Vagina (tissue), 2 donors: ENCODE measurements at regions not wholly inside any gene's neighbourhood (a gene's known extent, or its start where the extent isn't known, plus 50 kb on each side); places are given as distances from the start of the nearest gene placed in this dataset.

Experiments used
- DNase-seq, 2 donors: peaks; one replicate each; pipeline ENCODE4 v3.0.0-alpha.2; 2017; ENCODE audit errors: extremely low spot score in 2 of 2
- H3K27ac ChIP-seq: fragments of 200-600 bp; sonication (generic); one replicate; pipeline ENCODE4 v1.5.1; 2019
- H3K27me3 ChIP-seq: fragments of 200-600 bp; sonication (generic); one replicate; pipeline ENCODE4 v1.5.1; 2019
- H3K36me3 ChIP-seq, 2 donors: fragments of 200-600 bp; sonication (generic); one replicate each; pipeline ENCODE4 v1.5.1; 2017 to 2019
- H3K4me1 ChIP-seq: fragments of 200-600 bp; sonication (generic); one replicate; pipeline ENCODE4 v1.5.1; 2019
- H3K4me3 ChIP-seq, 2 donors: fragments of 200-600 bp; sonication (generic); 1 replicate in 1 of 2; 2 replicates in 1 of 2; pipeline ENCODE4 v1.5.1; 2016 to 2019
- H3K9me3 ChIP-seq: fragments of 200-600 bp; sonication (generic); one replicate; pipeline ENCODE4 v1.5.1; 2019
- POLR2A ChIP-seq, 2 donors: fragments of 450-650 bp; IDR thresholded peaks; one replicate each; pipeline ENCODE4 v1.6.1; 2017; ENCODE audit warnings: antibody characterized with exemption in 2 of 2, mild to moderate bottlenecking in 2 of 2, moderate library complexity in 2 of 2
- POLR2AphosphoS5 ChIP-seq, 2 donors: sonication (generic); formaldehyde crosslinking; IDR thresholded peaks; one replicate each; pipeline ENCODE4 v1.9.0; 2017; ENCODE audit warnings: antibody characterized with exemption in 2 of 2, mild to moderate bottlenecking in 2 of 2, low read depth in 1 of 2; ENCODE audit not compliant: insufficient read depth in 1 of 2
- intact Hi-C: fragments of 100-400 bp; cut with DNase I; formaldehyde crosslinking; loops from one replicate; pipeline ENCODE4 v1.15.1; 2023
- TF ChIP-seq, protein P1 (sequence below), 3 experiments: fragments of 450-650 bp in 2 of 3; fragments of 200-600 bp in 1 of 3; sonication (generic) in 1 of 3; IDR thresholded peaks; one replicate each; pipeline ENCODE4 v1.5.1; 2017 to 2019; ENCODE audit warnings: antibody characterized with exemption in 3 of 3, mild to moderate bottlenecking in 2 of 3, moderate library complexity in 2 of 3

DNA sequence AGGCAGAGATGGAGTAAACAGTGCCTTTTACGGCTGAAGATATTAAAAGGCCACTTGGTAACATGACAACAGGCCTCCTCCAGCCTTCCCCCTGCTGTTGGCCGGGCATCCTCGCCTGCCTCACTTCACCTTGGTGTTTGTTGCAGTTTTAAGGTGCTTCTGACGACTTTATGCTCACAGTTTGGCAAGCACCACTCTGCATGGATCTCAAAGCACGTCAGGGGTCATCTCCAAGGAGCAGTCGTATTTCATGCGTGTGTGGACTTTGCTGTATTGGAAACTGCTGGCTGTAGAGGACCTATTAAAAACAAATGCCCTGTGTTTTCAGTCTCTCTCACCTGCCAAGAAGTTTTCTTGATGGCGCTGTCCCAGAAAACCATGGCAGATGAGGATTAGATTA, 483.1 kb downstream of the RPS24 start:
- intact Hi-C loops: no loop called here
- Histone ChIP-seq H3K36me3 (no peaks in the 10 kb centered on the region), H3K4me1 (peaks cover 51% of the 10 kb centered on the region), H3K27ac (peak overlapping the region; percentile 79), H3K4me3 (no peak overlapping the region), H3K27me3 (no peaks in the 10 kb centered on the region), H3K9me3 (no peaks in the 10 kb centered on the region)
- no peak for DNase-seq
- no peak for TF ChIP-seq POLR2AphosphoS5 (IDR thresholded peaks at IDR 0.05; ENCODE audit: insufficient read depth in 1 of 2, low read depth in 1 of 2)

DNA sequence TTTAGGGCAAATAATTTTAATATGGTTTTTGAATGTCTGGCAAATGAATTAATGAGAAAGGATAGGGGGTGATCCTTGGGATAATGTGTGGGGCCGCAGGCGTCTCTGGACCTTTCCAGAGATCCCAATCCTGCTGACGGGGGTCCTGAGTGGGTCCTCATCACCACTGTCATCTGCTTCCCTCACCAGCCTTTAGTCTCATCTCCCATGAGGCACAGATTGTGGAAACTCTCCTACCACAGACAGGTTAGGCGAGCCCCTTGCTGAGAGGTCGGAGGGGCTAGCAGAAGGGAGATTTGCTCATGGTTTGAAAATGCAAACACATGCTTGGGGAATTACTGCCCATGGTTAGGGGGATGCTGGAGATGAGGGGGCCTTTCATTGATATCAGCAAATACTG, 484.6 kb downstream of the RPS24 start:
- intact Hi-C loops: no loop called here
- TF ChIP-seq, protein P1, sequence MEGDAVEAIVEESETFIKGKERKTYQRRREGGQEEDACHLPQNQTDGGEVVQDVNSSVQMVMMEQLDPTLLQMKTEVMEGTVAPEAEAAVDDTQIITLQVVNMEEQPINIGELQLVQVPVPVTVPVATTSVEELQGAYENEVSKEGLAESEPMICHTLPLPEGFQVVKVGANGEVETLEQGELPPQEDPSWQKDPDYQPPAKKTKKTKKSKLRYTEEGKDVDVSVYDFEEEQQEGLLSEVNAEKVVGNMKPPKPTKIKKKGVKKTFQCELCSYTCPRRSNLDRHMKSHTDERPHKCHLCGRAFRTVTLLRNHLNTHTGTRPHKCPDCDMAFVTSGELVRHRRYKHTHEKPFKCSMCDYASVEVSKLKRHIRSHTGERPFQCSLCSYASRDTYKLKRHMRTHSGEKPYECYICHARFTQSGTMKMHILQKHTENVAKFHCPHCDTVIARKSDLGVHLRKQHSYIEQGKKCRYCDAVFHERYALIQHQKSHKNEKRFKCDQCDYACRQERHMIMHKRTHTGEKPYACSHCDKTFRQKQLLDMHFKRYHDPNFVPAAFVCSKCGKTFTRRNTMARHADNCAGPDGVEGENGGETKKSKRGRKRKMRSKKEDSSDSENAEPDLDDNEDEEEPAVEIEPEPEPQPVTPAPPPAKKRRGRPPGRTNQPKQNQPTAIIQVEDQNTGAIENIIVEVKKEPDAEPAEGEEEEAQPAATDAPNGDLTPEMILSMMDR (IDR thresholded peaks at IDR 0.05): no peak
- TF ChIP-seq POLR2A (IDR thresholded peaks at IDR 0.05): no peak
- Histone ChIP-seq H3K27ac (no peak overlapping the region), H3K4me3 (no peak overlapping the region), H3K4me1 (peaks cover 38% of the 10 kb centered on the region), H3K36me3 (no peaks in the 10 kb centered on the region), H3K27me3 (no peaks in the 10 kb centered on the region), H3K9me3 (no peaks in the 10 kb centered on the region)
- peak in 1 of 2 donors; percentile 72 for DNase-seq

DNA sequence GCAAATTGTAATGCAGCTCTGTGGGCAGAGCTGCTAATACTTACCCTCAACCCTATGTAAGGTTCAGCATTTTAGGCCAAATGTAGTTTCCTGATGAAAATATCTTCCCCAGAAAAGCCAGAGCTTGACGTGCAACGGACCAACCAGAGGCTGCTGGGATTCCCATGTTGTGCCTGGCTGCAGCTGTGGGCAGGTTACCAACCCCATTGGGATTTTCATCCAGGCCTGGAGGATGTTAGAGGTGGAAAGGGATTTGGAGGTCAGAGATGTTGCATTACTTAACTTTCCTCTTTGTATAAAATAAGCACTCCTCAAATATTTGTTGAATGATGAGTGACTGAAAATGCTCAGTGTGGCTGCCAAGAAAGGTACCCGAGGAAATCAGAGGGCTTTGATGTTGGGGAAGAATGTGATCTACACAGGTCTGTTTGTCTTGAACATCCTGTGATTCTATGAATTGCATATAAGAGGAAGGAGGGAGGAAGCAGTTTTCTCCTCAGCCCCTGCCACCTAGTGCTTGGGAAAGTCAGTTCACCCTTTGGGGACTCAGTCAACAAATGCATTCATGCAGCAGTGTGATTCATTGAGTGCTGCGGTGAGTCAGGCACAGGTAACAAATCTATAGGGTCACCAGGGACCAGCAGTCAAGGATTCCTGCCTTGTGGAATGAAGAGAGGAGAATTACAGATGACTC, 487.2 kb downstream of the RPS24 start:
- peak; percentile 67 to 74 for DNase-seq
- peaks cover 18% of the 10 kb centered on the region for H3K4me1 ChIP-seq
- no peaks in the 10 kb centered on the region for H3K27me3 ChIP-seq
- H3K27ac ChIP-seq: no peak overlapping the region
- TF ChIP-seq POLR2A (IDR thresholded peaks at IDR 0.05): no peak
- TF ChIP-seq, protein P1 (IDR thresholded peaks at IDR 0.05): no peak
- TF ChIP-seq POLR2AphosphoS5 (IDR thresholded peaks at IDR 0.05; ENCODE audit: insufficient read depth in 1 of 2, low read depth in 1 of 2): no peak
- intact Hi-C loops: no loop called here
- H3K36me3 ChIP-seq: no peaks in the 10 kb centered on the region
- no peak overlapping the region for H3K4me3 ChIP-seq
- H3K9me3 ChIP-seq: no peaks in the 10 kb centered on the region

DNA sequence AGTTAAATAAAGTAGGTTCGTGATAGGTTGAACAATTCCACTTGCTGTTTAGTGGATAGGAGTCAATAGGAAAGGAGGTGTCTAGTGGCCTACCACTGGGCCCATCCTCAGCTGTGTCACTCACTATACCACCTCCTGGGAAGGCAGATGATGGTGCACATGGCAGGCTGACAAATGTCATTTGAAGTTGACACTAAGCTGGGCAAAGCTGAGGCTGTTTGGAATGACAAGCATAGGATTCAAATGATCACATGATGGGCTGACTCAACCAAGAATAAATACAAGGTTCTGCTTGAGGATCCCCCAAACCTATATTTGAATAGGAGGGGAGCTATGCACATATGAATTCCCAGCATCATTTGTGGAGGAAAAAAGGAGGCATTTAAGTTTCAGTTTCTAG, 489.8 kb downstream of the RPS24 start:
- DNase-seq: no peak
- Histone ChIP-seq H3K4me3 (no peak overlapping the region), H3K4me1 (no peaks in the 10 kb centered on the region), H3K9me3 (no peaks in the 10 kb centered on the region), H3K36me3 (no peaks in the 10 kb centered on the region), H3K27ac (no peak overlapping the region), H3K27me3 (no peaks in the 10 kb centered on the region)
- intact Hi-C loops: no loop called here
- TF ChIP-seq POLR2A (IDR thresholded peaks at IDR 0.05): no peak
- TF ChIP-seq, protein P1 (IDR thresholded peaks at IDR 0.05): no peak
- no peak for TF ChIP-seq POLR2AphosphoS5 (IDR thresholded peaks at IDR 0.05; ENCODE audit: insufficient read depth in 1 of 2, low read depth in 1 of 2)

DNA sequence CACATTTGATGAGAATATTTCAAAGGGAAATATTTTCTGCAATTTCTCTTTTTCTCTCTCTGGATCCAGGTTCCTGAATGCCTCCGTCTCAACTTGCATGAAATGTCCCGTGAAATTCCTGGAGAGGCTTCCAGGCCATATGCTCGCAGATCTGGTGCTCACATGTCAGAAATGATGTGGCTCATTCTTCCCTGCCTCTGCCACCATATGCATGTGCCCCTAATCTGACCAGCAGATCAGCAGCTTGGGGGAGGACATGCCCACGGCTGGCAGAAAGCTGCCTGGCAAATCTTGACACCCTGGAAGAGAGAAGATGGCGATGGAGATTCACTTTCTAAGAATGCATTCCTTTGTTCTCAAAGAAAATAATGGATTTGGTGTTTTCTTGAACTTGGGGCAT, 490.7 kb downstream of the RPS24 start:
- TF ChIP-seq POLR2AphosphoS5 (IDR thresholded peaks at IDR 0.05; ENCODE audit: insufficient read depth in 1 of 2, low read depth in 1 of 2) (no peak), POLR2A (IDR thresholded peaks at IDR 0.05) (no peak)
- TF ChIP-seq, protein P1 (IDR thresholded peaks at IDR 0.05): no peak
- H3K27me3 ChIP-seq: no peaks in the 10 kb centered on the region
- no peak for DNase-seq
- no peaks in the 10 kb centered on the region for H3K36me3 ChIP-seq
- no peak overlapping the region for H3K27ac ChIP-seq
- no peaks in the 10 kb centered on the region for H3K9me3 ChIP-seq
- no peaks in the 10 kb centered on the region for H3K4me1 ChIP-seq
- intact Hi-C loops: no loop called here
- no peak overlapping the region for H3K4me3 ChIP-seq
